HUES48 (cell line): ENCODE measurements at regions not wholly inside any gene's neighbourhood (a gene's known extent, or its start where the extent isn't known, plus 50 kb on each side); places are given as distances from the start of the nearest gene placed in this dataset.
"Not testable (repeated sequence)": the region's sequence is repeated elsewhere in the genome, so short reads cannot be mapped to it uniquely, and the experiment has no call there.

Source experiments
- H3K27ac ChIP-seq: one replicate; pipeline ENCODE4 v1.7.0; 2013; ENCODE audit warnings: low read depth, low read length, inconsistent platforms
- H3K27me3 ChIP-seq: 2 replicates; pipeline ENCODE4 v1.6.1; 2013; ENCODE audit warnings: mild to moderate bottlenecking, low read length; ENCODE audit not compliant: control insufficient read depth, insufficient read depth
- H3K36me3 ChIP-seq: 2 replicates; pipeline ENCODE4 v1.6.1; 2013; ENCODE audit warnings: low read length; ENCODE audit not compliant: control insufficient read depth, insufficient read depth
- H3K4me1 ChIP-seq: 2 replicates; pipeline ENCODE4 v1.6.1; 2013; ENCODE audit warnings: mild to moderate bottlenecking, low read length; ENCODE audit not compliant: control insufficient read depth, insufficient read depth
- H3K4me3 ChIP-seq: 2 replicates; pipeline ENCODE4 v1.5.1; 2013; ENCODE audit warnings: mild to moderate bottlenecking, low read depth, low read length
- H3K9ac ChIP-seq: 2 replicates; pipeline ENCODE4 v1.6.1; 2013; ENCODE audit warnings: mild to moderate bottlenecking, low read depth, low read length, moderate library complexity
- H3K9me3 ChIP-seq: 2 replicates; pipeline ENCODE4 v1.6.1; 2013; ENCODE audit warnings: low read length; ENCODE audit not compliant: control insufficient read depth, insufficient read depth

GRCh38 chr1:199596448-199596847, 431.1 kb upstream of the NR5A2 start:
- not testable (repeated sequence) for H3K36me3 ChIP-seq, H3K9me3 ChIP-seq, H3K4me3 ChIP-seq, H3K4me1 ChIP-seq, H3K27ac ChIP-seq, H3K27me3 ChIP-seq, H3K9ac ChIP-seq

- H3K4me3 ChIP-seq, result no peak overlapping the region
- no peaks in the 10 kb centered on the region for H3K9me3 ChIP-seq
- no peak overlapping the region for H3K9ac ChIP-seq
Observed at GRCh38 chr1:199597152-199597551, 430.4 kb upstream of the NR5A2 start.

GRCh38 chr1:199608414-199608813, 419.1 kb upstream of the NR5A2 start:
- no peak overlapping the region for H3K9ac ChIP-seq
- H3K4me3 ChIP-seq, result no peak overlapping the region
- H3K9me3 ChIP-seq, result no peaks in the 10 kb centered on the region
- H3K27ac ChIP-seq, result no peak overlapping the region
- no peaks in the 10 kb centered on the region for H3K36me3 ChIP-seq
- no peaks in the 10 kb centered on the region for H3K4me1 ChIP-seq
- H3K27me3 ChIP-seq, result no peaks in the 10 kb centered on the region

More at GRCh38 chr1:199597152-199597551, 430.4 kb upstream of the NR5A2 start:
- H3K4me1 ChIP-seq, result no peaks in the 10 kb centered on the region
- H3K36me3 ChIP-seq, result no peaks in the 10 kb centered on the region
- no peak overlapping the region for H3K27ac ChIP-seq
- H3K27me3 ChIP-seq, result no peaks in the 10 kb centered on the region

- no peaks in the 10 kb centered on the region for H3K4me1 ChIP-seq
- H3K4me3 ChIP-seq, result no peak overlapping the region
- no peak overlapping the region for H3K9ac ChIP-seq
- no peaks in the 10 kb centered on the region for H3K36me3 ChIP-seq
- H3K27ac ChIP-seq, result no peak overlapping the region
- no peaks in the 10 kb centered on the region for H3K9me3 ChIP-seq
- H3K27me3 ChIP-seq, result no peaks in the 10 kb centered on the region
Observed at GRCh38 chr1:199612976-199613774, 414.3 kb upstream of the NR5A2 start.

- no peak overlapping the region for H3K4me3 ChIP-seq
- H3K9ac ChIP-seq, result no peak overlapping the region
- H3K27me3 ChIP-seq, result no peaks in the 10 kb centered on the region
- H3K4me1 ChIP-seq, result peaks cover 4% of the 10 kb centered on the region; the same call in 1 of the 2 replicates
- no peak overlapping the region for H3K27ac ChIP-seq
- no peaks in the 10 kb centered on the region for H3K36me3 ChIP-seq
- H3K9me3 ChIP-seq, result no peaks in the 10 kb centered on the region
Observed at GRCh38 chr1:199616947-199617346, 410.6 kb upstream of the NR5A2 start.

GRCh38 chr1:199619223-199619622, 408.3 kb upstream of the NR5A2 start:
- no peak overlapping the region for H3K27ac ChIP-seq
- no peaks in the 10 kb centered on the region; the same call in 1 of the 2 replicates for H3K9me3 ChIP-seq
- no peak overlapping the region for H3K9ac ChIP-seq
- H3K4me3 ChIP-seq, result no peak overlapping the region
- no peaks in the 10 kb centered on the region for H3K27me3 ChIP-seq
- peaks cover 4% of the 10 kb centered on the region; the same call in 1 of the 2 replicates for H3K4me1 ChIP-seq
- no peaks in the 10 kb centered on the region for H3K36me3 ChIP-seq

- H3K9ac ChIP-seq, H3K36me3 ChIP-seq, H3K27ac ChIP-seq, H3K27me3 ChIP-seq, H3K4me3 ChIP-seq, H3K9me3 ChIP-seq: not testable (repeated sequence)
- peaks cover 14% of the 10 kb centered on the region for H3K4me1 ChIP-seq
Observed at GRCh38 chr1:199626228-199626627, 401.3 kb upstream of the NR5A2 start.

- Histone ChIP-seq H3K4me1 (peaks cover 22% of the 10 kb centered on the region), H3K27me3 (no peaks in the 10 kb centered on the region), H3K9me3 (peaks cover 4% of the 10 kb centered on the region), H3K4me3 (no peak overlapping the region), H3K9ac (no peak overlapping the region), H3K27ac (no peak overlapping the region), H3K36me3 (no peaks in the 10 kb centered on the region)
Observed at GRCh38 chr1:199629624-199630023, 397.9 kb upstream of the NR5A2 start.

- H3K4me3 ChIP-seq, result no peak overlapping the region
- no peaks in the 10 kb centered on the region for H3K27me3 ChIP-seq
- H3K36me3 ChIP-seq, result no peaks in the 10 kb centered on the region
- H3K9me3 ChIP-seq, result no peaks in the 10 kb centered on the region
- no peak overlapping the region for H3K27ac ChIP-seq
- H3K4me1 ChIP-seq, result no peaks in the 10 kb centered on the region
- H3K9ac ChIP-seq, result no peak overlapping the region
Observed at GRCh38 chr1:199639453-199639852, 388.1 kb upstream of the NR5A2 start.

GRCh38 chr1:199641531-199641930, 386.0 kb upstream of the NR5A2 start:
- no peaks in the 10 kb centered on the region for H3K27me3 ChIP-seq
- no peak overlapping the region for H3K27ac ChIP-seq
- no peak overlapping the region for H3K9ac ChIP-seq
- no peaks in the 10 kb centered on the region for H3K36me3 ChIP-seq
- H3K9me3 ChIP-seq, result no peaks in the 10 kb centered on the region
- no peaks in the 10 kb centered on the region for H3K4me1 ChIP-seq
- H3K4me3 ChIP-seq, result no peak overlapping the region

GRCh38 chr1:199644912-199645311, 382.6 kb upstream of the NR5A2 start:
- no peak overlapping the region for H3K4me3 ChIP-seq
- no peaks in the 10 kb centered on the region for H3K27me3 ChIP-seq
- H3K36me3 ChIP-seq, result no peaks in the 10 kb centered on the region
- no peak overlapping the region for H3K9ac ChIP-seq
- no peaks in the 10 kb centered on the region for H3K4me1 ChIP-seq
- H3K9me3 ChIP-seq, result no peaks in the 10 kb centered on the region; the same call in 1 of the 2 replicates
- no peak overlapping the region for H3K27ac ChIP-seq
